ENCODE measurements at regions not wholly inside any gene's neighbourhood (a gene's known extent, or its start where the extent isn't known, plus 50 kb on each side); places are given as distances from the start of the nearest gene placed in this dataset.

DNA sequence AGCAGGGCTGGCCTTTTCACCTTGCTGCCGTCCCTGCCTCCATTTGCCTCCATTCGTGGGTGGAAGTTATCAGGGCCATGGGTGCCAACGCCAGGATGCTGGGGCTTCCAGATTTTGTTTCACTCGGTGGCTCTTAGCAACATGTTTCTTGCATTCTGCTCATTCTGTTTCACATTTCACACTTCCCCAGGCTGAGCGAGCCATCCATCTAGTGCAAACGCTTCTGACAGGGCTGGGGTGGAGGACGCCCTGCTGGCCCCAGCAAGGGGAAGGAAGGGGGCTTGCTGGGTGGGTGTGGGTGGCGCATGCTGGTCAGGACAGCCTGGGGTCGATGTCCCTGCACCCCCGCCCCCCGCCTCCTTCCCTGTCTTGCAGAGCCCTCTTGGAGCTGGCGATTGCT lies 165.2 kb downstream of the URI1 start:
- TF ChIP-seq CHD2 (IDR thresholded peaks at IDR 0.05; ENCODE audit: low read length), result no peak
- TF ChIP-seq, protein P1, sequence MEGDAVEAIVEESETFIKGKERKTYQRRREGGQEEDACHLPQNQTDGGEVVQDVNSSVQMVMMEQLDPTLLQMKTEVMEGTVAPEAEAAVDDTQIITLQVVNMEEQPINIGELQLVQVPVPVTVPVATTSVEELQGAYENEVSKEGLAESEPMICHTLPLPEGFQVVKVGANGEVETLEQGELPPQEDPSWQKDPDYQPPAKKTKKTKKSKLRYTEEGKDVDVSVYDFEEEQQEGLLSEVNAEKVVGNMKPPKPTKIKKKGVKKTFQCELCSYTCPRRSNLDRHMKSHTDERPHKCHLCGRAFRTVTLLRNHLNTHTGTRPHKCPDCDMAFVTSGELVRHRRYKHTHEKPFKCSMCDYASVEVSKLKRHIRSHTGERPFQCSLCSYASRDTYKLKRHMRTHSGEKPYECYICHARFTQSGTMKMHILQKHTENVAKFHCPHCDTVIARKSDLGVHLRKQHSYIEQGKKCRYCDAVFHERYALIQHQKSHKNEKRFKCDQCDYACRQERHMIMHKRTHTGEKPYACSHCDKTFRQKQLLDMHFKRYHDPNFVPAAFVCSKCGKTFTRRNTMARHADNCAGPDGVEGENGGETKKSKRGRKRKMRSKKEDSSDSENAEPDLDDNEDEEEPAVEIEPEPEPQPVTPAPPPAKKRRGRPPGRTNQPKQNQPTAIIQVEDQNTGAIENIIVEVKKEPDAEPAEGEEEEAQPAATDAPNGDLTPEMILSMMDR (IDR thresholded peaks at IDR 0.05; ENCODE audit: control extremely low read depth in 1 of 3, insufficient read depth in 1 of 3, low read depth in 1 of 3, low read length in 3 of 3), result no peak
- TF ChIP-seq RBBP5 (IDR thresholded peaks at IDR 0.05; ENCODE audit: borderline replicate concordance, low read depth, low read length), result no peak
- TF ChIP-seq BRCA1 (IDR thresholded peaks at IDR 0.05; ENCODE audit: low read depth, low read length), result no peak
- TF ChIP-seq TEAD4 (IDR thresholded peaks at IDR 0.05; ENCODE audit: low read depth, low read length), result no peak
- TF ChIP-seq EZH2 (IDR thresholded peaks at IDR 0.05; ENCODE audit: low read depth, low read length, severe bottlenecking), result no peak
- TF ChIP-seq, protein P2, sequence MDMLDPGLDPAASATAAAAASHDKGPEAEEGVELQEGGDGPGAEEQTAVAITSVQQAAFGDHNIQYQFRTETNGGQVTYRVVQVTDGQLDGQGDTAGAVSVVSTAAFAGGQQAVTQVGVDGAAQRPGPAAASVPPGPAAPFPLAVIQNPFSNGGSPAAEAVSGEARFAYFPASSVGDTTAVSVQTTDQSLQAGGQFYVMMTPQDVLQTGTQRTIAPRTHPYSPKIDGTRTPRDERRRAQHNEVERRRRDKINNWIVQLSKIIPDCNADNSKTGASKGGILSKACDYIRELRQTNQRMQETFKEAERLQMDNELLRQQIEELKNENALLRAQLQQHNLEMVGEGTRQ (IDR thresholded peaks at IDR 0.05; ENCODE audit: low read length), result no peak

Data from H1 (cell line).